ENCODE measurements at regions not wholly inside any gene's neighbourhood (a gene's known extent, or its start where the extent isn't known, plus 50 kb on each side); places are given as distances from the start of the nearest gene placed in this dataset.

DNA sequence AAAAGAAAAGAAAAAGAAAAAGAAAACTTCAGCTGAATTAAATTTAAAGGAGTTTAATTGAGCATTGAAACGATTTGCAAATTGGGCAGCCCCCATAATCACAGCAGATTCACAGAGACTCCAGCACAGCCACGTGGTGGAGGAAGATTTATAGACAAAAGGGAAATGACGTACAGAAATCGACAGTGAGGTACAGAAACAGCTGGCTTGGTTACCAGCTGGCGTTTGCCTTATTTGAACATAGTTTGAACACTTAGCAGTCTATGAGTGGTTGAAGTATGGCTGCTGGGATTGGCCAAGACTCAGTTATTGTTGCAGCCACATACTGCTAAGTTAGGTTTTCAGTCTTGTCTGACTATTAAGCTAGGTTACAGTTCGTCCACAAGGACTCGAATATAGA lies 312.2 kb upstream of the SLC14A2 start:
- no peak overlapping the region for H2AFZ ChIP-seq (ENCODE audit: low read depth, low read length)
- dilution Hi-C loops (cut with MboI; ENCODE audit: extremely low pct_ligation_motif_present, low sequenced_read_pairs) (no loop called here), intact Hi-C loops (cut with micrococcal nuclease) (no loop called here)
- POLR2A ChIA-PET, result no interaction called here
- H3K27me3 ChIP-seq (ENCODE audit: control insufficient read depth in 2 of 2, insufficient read depth in 2 of 2, low read length in 2 of 2), result no peaks in the 10 kb centered on the region
- TF ChIP-seq EZH2 (IDR thresholded peaks at IDR 0.05; ENCODE audit: borderline replicate concordance, low read depth, low read length, severe bottlenecking), result no peak
- no peak for TF ChIP-seq GATA2 (IDR thresholded peaks at IDR 0.05; ENCODE audit: insufficient read depth, insufficient read length, low read depth, low read length)
- no peak for TF ChIP-seq JUN (IDR thresholded peaks at IDR 0.05; ENCODE audit: borderline replicate concordance, insufficient read depth, insufficient read length, low read depth)
- no peaks in the 10 kb centered on the region for H3K79me2 ChIP-seq (ENCODE audit: control insufficient read depth, insufficient read depth, low read length)
- no peak overlapping the region for H3K4me2 ChIP-seq (ENCODE audit: insufficient read depth, low read length)
- H3K27ac ChIP-seq (ENCODE audit: insufficient read depth, low read depth, low read length), result no peak overlapping the region
- no TSS peak for BruUV-seq (replicated peaks)
- H3K4me3 ChIP-seq (replicated peaks in 1 of 3; ENCODE audit: insufficient read depth in 1 of 3, low read depth in 1 of 3, low read length in 3 of 3), result no peak overlapping the region
- no peaks in the 10 kb centered on the region for H3K9me3 ChIP-seq (replicated peaks; ENCODE audit: control insufficient read depth, insufficient read depth, low read length)
- H4K20me1 ChIP-seq (replicated peaks; ENCODE audit: control insufficient read depth, extremely low read depth, insufficient read depth, low read length), result no peaks in the 10 kb centered on the region
- H3K36me3 ChIP-seq (ENCODE audit: control insufficient read depth in 2 of 2, extremely low read depth in 1 of 2, insufficient read depth in 2 of 2, low read length in 2 of 2), result no peaks in the 10 kb centered on the region
- no peak overlapping the region for H3K9ac ChIP-seq (replicated peaks; ENCODE audit: extremely low read depth, insufficient read depth, low read length)
- H3K9me1 ChIP-seq (replicated peaks; ENCODE audit: control insufficient read depth, extremely low read depth, insufficient read depth, low read length), result no peaks in the 10 kb centered on the region
- no peak for DNase-seq (ENCODE audit: low read depth, low spot score)
- no peak for FAIRE-seq
- CTCF ChIA-PET, result no interaction called here
- no peaks in the 10 kb centered on the region for H3K4me1 ChIP-seq (ENCODE audit: control insufficient read depth, extremely low read depth, insufficient read depth, low read length)

DNA sequence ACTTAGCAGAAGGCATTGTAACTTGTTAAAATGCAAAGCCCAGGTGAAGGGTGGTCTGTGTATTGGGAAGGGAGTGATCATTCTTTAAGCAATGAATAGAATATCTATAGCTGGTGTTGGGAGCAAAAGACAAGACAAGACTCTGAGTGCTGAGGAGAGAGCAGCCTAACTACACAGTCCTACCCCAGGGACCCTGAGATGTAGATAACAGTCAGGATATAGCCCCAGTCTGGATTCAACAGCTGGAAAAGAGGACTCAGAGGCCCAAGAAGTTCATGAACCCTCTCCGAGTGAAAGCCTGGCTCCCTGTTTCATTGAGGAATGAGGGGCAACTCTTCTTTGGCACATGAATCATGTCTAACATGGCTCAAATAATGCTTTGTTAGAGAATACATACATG lies 310.7 kb upstream of the SLC14A2 start:
- no peak for DNase-seq (ENCODE audit: low read depth, low spot score)
- intact Hi-C loops (cut with micrococcal nuclease) (no loop called here), dilution Hi-C loops (cut with MboI; ENCODE audit: extremely low pct_ligation_motif_present, low sequenced_read_pairs) (no loop called here)
- H3K36me3 ChIP-seq (ENCODE audit: control insufficient read depth in 2 of 2, extremely low read depth in 1 of 2, insufficient read depth in 2 of 2, low read length in 2 of 2), result no peaks in the 10 kb centered on the region
- no peak for FAIRE-seq
- H3K9me1 ChIP-seq (replicated peaks; ENCODE audit: control insufficient read depth, extremely low read depth, insufficient read depth, low read length), result no peaks in the 10 kb centered on the region
- ChIA-PET CTCF (no interaction called here), POLR2A (no interaction called here)
- H3K4me3 ChIP-seq (replicated peaks in 1 of 3; ENCODE audit: insufficient read depth in 1 of 3, low read depth in 1 of 3, low read length in 3 of 3), result no peak overlapping the region
- H3K4me2 ChIP-seq (ENCODE audit: insufficient read depth, low read length), result no peak overlapping the region
- no peaks in the 10 kb centered on the region for H4K20me1 ChIP-seq (replicated peaks; ENCODE audit: control insufficient read depth, extremely low read depth, insufficient read depth, low read length)
- H3K9me3 ChIP-seq (replicated peaks; ENCODE audit: control insufficient read depth, insufficient read depth, low read length), result no peaks in the 10 kb centered on the region
- no peak overlapping the region for H2AFZ ChIP-seq (ENCODE audit: low read depth, low read length)
- no TSS peak for BruUV-seq (replicated peaks)
- H3K4me1 ChIP-seq (ENCODE audit: control insufficient read depth, extremely low read depth, insufficient read depth, low read length), result no peaks in the 10 kb centered on the region
- no peaks in the 10 kb centered on the region for H3K79me2 ChIP-seq (ENCODE audit: control insufficient read depth, insufficient read depth, low read length)
- no peak overlapping the region for H3K9ac ChIP-seq (replicated peaks; ENCODE audit: extremely low read depth, insufficient read depth, low read length)
- no peak for TF ChIP-seq POLR2AphosphoS5 (IDR thresholded peaks at IDR 0.05; ENCODE audit: insufficient read depth, low read depth, low read length)
- no peak for TF ChIP-seq POLR2A (IDR thresholded peaks at IDR 0.05; ENCODE audit: low read depth, low read length)
- no peaks in the 10 kb centered on the region for H3K27me3 ChIP-seq (ENCODE audit: control insufficient read depth in 2 of 2, insufficient read depth in 2 of 2, low read length in 2 of 2)
- no peak overlapping the region for H3K27ac ChIP-seq (ENCODE audit: insufficient read depth, low read depth, low read length)

Data from endothelial cell of umbilical vein (primary cell).